OCI-LY3 (cell line): ENCODE measurements at regions not wholly inside any gene's neighbourhood (a gene's known extent, or its start where the extent isn't known, plus 50 kb on each side); places are given as distances from the start of the nearest gene placed in this dataset.

Source experiments
- H2AFZ ChIP-seq: fragments of 200-600, 300-600 bp; shearing (Covaris generic); 2 replicates; pipeline ENCODE4 v1.6.0; 2014; ENCODE audit warnings: antibody characterized with exemption, low read depth, low read length
- H3K27ac ChIP-seq: fragments of 200-600, 300-600 bp; sonication (generic); 2 replicates; pipeline ENCODE4 v1.5.1; 2014; ENCODE audit warnings: mild to moderate bottlenecking, low read length, moderate library complexity, mixed read lengths
- H3K27me3 ChIP-seq: fragments of 200-600, 300-600 bp; sonication (generic); 2 replicates; pipeline ENCODE4 v1.6.1; 2014; ENCODE audit warnings: low read depth, low read length, mixed read lengths
- H3K36me3 ChIP-seq: fragments of 200-600, 300-600 bp; sonication (generic); replicated peaks from 2 replicates; pipeline ENCODE3; 2014; ENCODE audit warnings: low read depth, low read length, mixed read lengths
- H3K4me1 ChIP-seq: fragments of 300-600, 200-600 bp; sonication (generic); 2 replicates; pipeline ENCODE4 v1.6.1; 2014; ENCODE audit warnings: low read length, mixed read lengths
- H3K4me2 ChIP-seq: fragments of 200-600, 300-600 bp; sonication (generic); 2 replicates; pipeline ENCODE4 v1.6.1; 2014; ENCODE audit warnings: low read length, mixed read lengths
- H3K4me3 ChIP-seq: fragments of 300-600, 200-600 bp; sonication (generic); 2 replicates; pipeline ENCODE4 v1.5.1; 2014; ENCODE audit warnings: antibody characterized with exemption, mild to moderate bottlenecking, low read length, moderate library complexity
- H3K79me2 ChIP-seq: fragments of 300-600, 200-600 bp; shearing (Covaris generic); 2 replicates; pipeline ENCODE4 v1.6.1; 2014; ENCODE audit warnings: mild to moderate bottlenecking, low read length, mixed read lengths
- H3K9ac ChIP-seq: fragments of 300-600, 200-600 bp; shearing (Covaris generic); 2 replicates; pipeline ENCODE4 v1.6.0; 2014; ENCODE audit warnings: mild to moderate bottlenecking, low read length, moderate library complexity
- H3K9me3 ChIP-seq: fragments of 200-600, 300-600 bp; shearing (Covaris generic); 2 replicates; pipeline ENCODE4 v1.6.1; 2014; ENCODE audit warnings: low read length, mixed read lengths; ENCODE audit not compliant: insufficient read depth
- H4K20me1 ChIP-seq: fragments of 200-600, 300-600 bp; sonication (generic); 2 replicates; pipeline ENCODE4 v1.6.1; 2016; ENCODE audit warnings: low read length, mixed read lengths; ENCODE audit not compliant: insufficient read depth
- CTCF ChIP-seq: fragments of 200-600, 300-600 bp; sonication (generic); IDR thresholded peaks from 2 replicates; pipeline ENCODE4 v1.5.1; 2014; ENCODE audit warnings: antibody characterized with exemption, low read length, low read depth
- EZH2phosphoT487 ChIP-seq: fragments of 200-600 bp; shearing (Covaris generic); IDR thresholded peaks from 2 replicates; pipeline ENCODE4 v1.6.1; 2018; ENCODE audit warnings: antibody characterized with exemption, mixed run types, low read depth

- H4K20me1 ChIP-seq, result no peaks in the 10 kb centered on the region
- H3K27me3 ChIP-seq, result no peaks in the 10 kb centered on the region
- H3K79me2 ChIP-seq, result no peaks in the 10 kb centered on the region
- no peak overlapping the region for H3K27ac ChIP-seq
- peak overlapping the region; percentile 30; the same call in 1 of the 2 replicates for H2AFZ ChIP-seq
- H3K4me3 ChIP-seq, result peak overlapping the region; percentile 37
- H3K9ac ChIP-seq, result no peak overlapping the region
- peak; percentile 86 for TF ChIP-seq CTCF
- no peak for TF ChIP-seq EZH2phosphoT487
- 0 out of 2 replicates have a peak, but pooled peaks cover 4% of the 10 kb centered on the region for H3K4me1 ChIP-seq
- H3K4me2 ChIP-seq, result peak overlapping the region; percentile 51
- no peaks in the 10 kb centered on the region for H3K9me3 ChIP-seq
- no peaks in the 10 kb centered on the region for H3K36me3 ChIP-seq
Observed at GRCh38 chr4:174156239-174156826, 127.1 kb downstream of the FBXO8 start.

- H3K4me1 ChIP-seq, result 0 out of 2 replicates have a peak, but pooled peaks cover 4% of the 10 kb centered on the region
- H3K9me3 ChIP-seq, result no peaks in the 10 kb centered on the region
- TF ChIP-seq EZH2phosphoT487 (no peak), CTCF (no peak)
- H3K79me2 ChIP-seq, result no peaks in the 10 kb centered on the region
- H3K4me2 ChIP-seq, result peak overlapping the region; percentile 17
- H4K20me1 ChIP-seq, result no peaks in the 10 kb centered on the region
- H3K36me3 ChIP-seq, result no peaks in the 10 kb centered on the region
- no peak overlapping the region for H3K4me3 ChIP-seq
- no peak overlapping the region for H3K9ac ChIP-seq
- H3K27me3 ChIP-seq, result no peaks in the 10 kb centered on the region
- no peak overlapping the region for H3K27ac ChIP-seq
- H2AFZ ChIP-seq, result 0 out of 2 replicates have a peak overlapping the region, but pooled peaks have one; percentile 7
Observed at GRCh38 chr4:174154215-174154854, 129.1 kb downstream of the FBXO8 start.

GRCh38 chr4:174152717-174153466 lies 130.6 kb downstream of the FBXO8 start:
- Histone ChIP-seq H4K20me1 (no peaks in the 10 kb centered on the region), H3K9me3 (no peaks in the 10 kb centered on the region), H3K27ac (no peak overlapping the region), H3K36me3 (no peaks in the 10 kb centered on the region), H2AFZ (no peak overlapping the region), H3K4me3 (no peak overlapping the region), H3K79me2 (no peaks in the 10 kb centered on the region), H3K4me1 (0 out of 2 replicates have a peak, but pooled peaks cover 4% of the 10 kb centered on the region), H3K27me3 (no peaks in the 10 kb centered on the region), H3K4me2 (no peak overlapping the region), H3K9ac (no peak overlapping the region)
- TF ChIP-seq EZH2phosphoT487 (no peak), CTCF (no peak)

GRCh38 chr4:174147863-174148262 lies 135.6 kb downstream of the FBXO8 start:
- Histone ChIP-seq H3K4me2 (no peak overlapping the region), H3K9me3 (no peaks in the 10 kb centered on the region), H4K20me1 (no peaks in the 10 kb centered on the region), H3K79me2 (no peaks in the 10 kb centered on the region), H3K27ac (no peak overlapping the region), H2AFZ (no peak overlapping the region), H3K4me3 (no peak overlapping the region), H3K27me3 (0 out of 2 replicates have a peak, but pooled peaks cover 9% of the 10 kb centered on the region), H3K4me1 (no peaks in the 10 kb centered on the region), H3K36me3 (no peaks in the 10 kb centered on the region), H3K9ac (no peak overlapping the region)
- TF ChIP-seq EZH2phosphoT487, result no peak
- TF ChIP-seq CTCF, result no peak
